ENCODE measurements at regions not wholly inside any gene's neighbourhood (a gene's known extent, or its start where the extent isn't known, plus 50 kb on each side); places are given as distances from the start of the nearest gene placed in this dataset.

GRCh38 chr2:236986524-236987330, 99.0 kb upstream of the COPS8 start:
- Histone ChIP-seq H3K4me1 (ENCODE audit: low read depth) (no peaks in the 10 kb centered on the region), H3K36me3 (ENCODE audit: low read depth) (no peaks in the 10 kb centered on the region), H3K9me3 (peaks cover 6% of the 10 kb centered on the region), H3K4me3 (no peak overlapping the region)
- intact Hi-C loops (cut with DNase I, micrococcal nuclease), result no loop called here
- DNase-seq (no peak), ATAC-seq (no peak)
- no peak for TF ChIP-seq CTCF (IDR thresholded peaks at IDR 0.05)

- intact Hi-C loops (cut with DNase I, micrococcal nuclease), result no loop called here
- TF ChIP-seq CTCF (IDR thresholded peaks at IDR 0.05), result no peak
- no peaks in the 10 kb centered on the region for H3K36me3 ChIP-seq (ENCODE audit: low read depth)
- DNase-seq, result no peak
- peaks cover 3% of the 10 kb centered on the region for H3K9me3 ChIP-seq
- H3K4me3 ChIP-seq, result no peak overlapping the region
- no peaks in the 10 kb centered on the region for H3K4me1 ChIP-seq (ENCODE audit: low read depth)
- no peak for ATAC-seq
These were observed 97.5 kb upstream of the COPS8 start for GRCh38 chr2:236988216-236988615.

GRCh38 chr2:236988690-236989624, 96.7 kb upstream of the COPS8 start:
- no peaks in the 10 kb centered on the region for H3K4me1 ChIP-seq (ENCODE audit: low read depth)
- no peaks in the 10 kb centered on the region for H3K9me3 ChIP-seq
- intact Hi-C loops (cut with DNase I, micrococcal nuclease), result no loop called here
- no peak overlapping the region for H3K4me3 ChIP-seq
- TF ChIP-seq CTCF (IDR thresholded peaks at IDR 0.05), result no peak
- peak; percentile 51 for ATAC-seq
- no peaks in the 10 kb centered on the region for H3K36me3 ChIP-seq (ENCODE audit: low read depth)
- DNase-seq, result peak in 2 of 3 donors; percentile 28 to 52

- TF ChIP-seq CTCF (IDR thresholded peaks at IDR 0.05), result no peak
- H3K36me3 ChIP-seq (ENCODE audit: low read depth), result no peaks in the 10 kb centered on the region
These were observed 95.1 kb upstream of the COPS8 start for GRCh38 chr2:236990552-236990951.

GRCh38 chr2:236991874-236992273, 93.8 kb upstream of the COPS8 start:
- intact Hi-C loops (cut with DNase I, micrococcal nuclease), result no loop called here
- DNase-seq (no peak), ATAC-seq (no peak)
- no peaks in the 10 kb centered on the region for H3K36me3 ChIP-seq (ENCODE audit: low read depth)
- no peaks in the 10 kb centered on the region for H3K9me3 ChIP-seq
- no peak for TF ChIP-seq CTCF (IDR thresholded peaks at IDR 0.05)
- no peaks in the 10 kb centered on the region for H3K4me1 ChIP-seq (ENCODE audit: low read depth)
- no peak overlapping the region for H3K4me3 ChIP-seq

More at GRCh38 chr2:236990552-236990951, 95.1 kb upstream of the COPS8 start:
- no peak for DNase-seq
- Histone ChIP-seq H3K4me3 (no peak overlapping the region), H3K9me3 (no peaks in the 10 kb centered on the region), H3K4me1 (ENCODE audit: low read depth) (no peaks in the 10 kb centered on the region)
- intact Hi-C loops (cut with DNase I, micrococcal nuclease), result no loop called here
- no peak for ATAC-seq

Measured in mucosa of descending colon (tissue), 3 donors.